ENCODE measurements at regions not wholly inside any gene's neighbourhood (a gene's known extent, or its start where the extent isn't known, plus 50 kb on each side); places are given as distances from the start of the nearest gene placed in this dataset.

- H3K9me3 ChIP-seq (ENCODE audit: control insufficient read depth, insufficient read depth, low read depth, low read length), result no peaks in the 10 kb centered on the region
- H3K79me2 ChIP-seq (ENCODE audit: control insufficient read depth, insufficient read depth, low read length), result no peaks in the 10 kb centered on the region
- no peaks in the 10 kb centered on the region for H4K20me1 ChIP-seq (ENCODE audit: control insufficient read depth, extremely low read depth, insufficient read depth, low read length)
- H3K9ac ChIP-seq (ENCODE audit: insufficient read depth, low read length), result no peak overlapping the region
- no peaks in the 10 kb centered on the region for H3K36me3 ChIP-seq (ENCODE audit: control insufficient read depth, insufficient read depth, low read length)
- no peak for DNase-seq (ENCODE audit: low read depth in 2 of 2)
- no peak for TF ChIP-seq CTCF (conservative IDR thresholded peaks at IDR 0.05 in 1 of 2, IDR thresholded peaks at IDR 0.05 in 1 of 2; ENCODE audit: low read depth in 1 of 2, low read length in 2 of 2)
- H3K4me3 ChIP-seq (replicated peaks in 1 of 4; ENCODE audit: control extremely low read depth in 1 of 4, insufficient read depth in 1 of 4, low read depth in 3 of 4, low read length in 4 of 4), result no peak overlapping the region
- H3K4me1 ChIP-seq (ENCODE audit: control insufficient read depth, extremely low read depth, insufficient read depth, low read length), result no peaks in the 10 kb centered on the region
- H3K4me2 ChIP-seq (ENCODE audit: extremely low read depth, insufficient read depth, low read length), result no peak overlapping the region
- no peak overlapping the region for H3K27ac ChIP-seq (ENCODE audit: insufficient read depth, low read length)
- H2AFZ ChIP-seq (ENCODE audit: low read length), result no peak overlapping the region
- H3K27me3 ChIP-seq (ENCODE audit: control insufficient read depth, insufficient read depth, low read length), result no peaks in the 10 kb centered on the region
Measured at GRCh38 chr11:116642481-116642880, 130.3 kb downstream of the BUD13 start.

- Histone ChIP-seq H3K4me1 (ENCODE audit: control insufficient read depth, extremely low read depth, insufficient read depth, low read length) (no peaks in the 10 kb centered on the region), H3K9ac (ENCODE audit: insufficient read depth, low read length) (no peak overlapping the region), H3K36me3 (ENCODE audit: control insufficient read depth, insufficient read depth, low read length) (no peaks in the 10 kb centered on the region), H3K4me3 (replicated peaks in 1 of 4; ENCODE audit: control extremely low read depth in 1 of 4, insufficient read depth in 1 of 4, low read depth in 3 of 4, low read length in 4 of 4) (no peak overlapping the region), H3K4me2 (ENCODE audit: extremely low read depth, insufficient read depth, low read length) (no peak overlapping the region), H3K27ac (ENCODE audit: insufficient read depth, low read length) (no peak overlapping the region), H4K20me1 (ENCODE audit: control insufficient read depth, extremely low read depth, insufficient read depth, low read length) (no peaks in the 10 kb centered on the region), H3K79me2 (ENCODE audit: control insufficient read depth, insufficient read depth, low read length) (no peaks in the 10 kb centered on the region), H3K27me3 (ENCODE audit: control insufficient read depth, insufficient read depth, low read length) (no peaks in the 10 kb centered on the region), H3K9me3 (ENCODE audit: control insufficient read depth, insufficient read depth, low read depth, low read length) (no peaks in the 10 kb centered on the region), H2AFZ (ENCODE audit: low read length) (no peak overlapping the region)
- TF ChIP-seq CTCF (conservative IDR thresholded peaks at IDR 0.05 in 1 of 2, IDR thresholded peaks at IDR 0.05 in 1 of 2; ENCODE audit: low read depth in 1 of 2, low read length in 2 of 2), result peak; percentile 40 to 43
- no peak for TF ChIP-seq EZH2 (IDR thresholded peaks at IDR 0.05; ENCODE audit: low read length, missing control alignments)
- DNase-seq (ENCODE audit: low read depth in 2 of 2), result peak in 1 of 2 donors; percentile 6
Measured at GRCh38 chr11:116641561-116642045, 131.2 kb downstream of the BUD13 start.

GRCh38 chr11:116640641-116641402, 132.0 kb downstream of the BUD13 start:
- Histone ChIP-seq H3K27ac (ENCODE audit: insufficient read depth, low read length) (no peak overlapping the region), H3K4me3 (replicated peaks in 1 of 4; ENCODE audit: control extremely low read depth in 1 of 4, insufficient read depth in 1 of 4, low read depth in 3 of 4, low read length in 4 of 4) (no peak overlapping the region), H3K36me3 (ENCODE audit: control insufficient read depth, insufficient read depth, low read length) (no peaks in the 10 kb centered on the region), H3K4me1 (ENCODE audit: control insufficient read depth, extremely low read depth, insufficient read depth, low read length) (no peaks in the 10 kb centered on the region), H3K27me3 (ENCODE audit: control insufficient read depth, insufficient read depth, low read length) (no peaks in the 10 kb centered on the region), H3K9me3 (ENCODE audit: control insufficient read depth, insufficient read depth, low read depth, low read length) (no peaks in the 10 kb centered on the region), H3K79me2 (ENCODE audit: control insufficient read depth, insufficient read depth, low read length) (no peaks in the 10 kb centered on the region), H3K4me2 (ENCODE audit: extremely low read depth, insufficient read depth, low read length) (no peak overlapping the region), H3K9ac (ENCODE audit: insufficient read depth, low read length) (no peak overlapping the region), H2AFZ (ENCODE audit: low read length) (no peak overlapping the region), H4K20me1 (ENCODE audit: control insufficient read depth, extremely low read depth, insufficient read depth, low read length) (no peaks in the 10 kb centered on the region)
- DNase-seq (ENCODE audit: low read depth in 2 of 2), result no peak
- no peak for TF ChIP-seq CTCF (conservative IDR thresholded peaks at IDR 0.05 in 1 of 2, IDR thresholded peaks at IDR 0.05 in 1 of 2; ENCODE audit: low read depth in 1 of 2, low read length in 2 of 2)
- no peak for TF ChIP-seq EZH2 (IDR thresholded peaks at IDR 0.05; ENCODE audit: low read length, missing control alignments)
